PC-3 (cell line): ENCODE measurements at regions not wholly inside any gene's neighbourhood (a gene's known extent, or its start where the extent isn't known, plus 50 kb on each side); places are given as distances from the start of the nearest gene placed in this dataset.

Source experiments
- CTCF ChIP-seq: fragments of 300-600 bp; sonication (generic); conservative IDR thresholded peaks from 2 replicates; pipeline ENCODE4 v1.5.1; 2017; ENCODE audit warnings: antibody characterized with exemption, low read depth, mild to moderate bottlenecking, low read length
- EZH2 ChIP-seq: fragments of 300-600 bp; sonication (generic); IDR thresholded peaks from one replicate; pipeline ENCODE4 v1.6.1; 2017; ENCODE audit warnings: antibody characterized with exemption, mild to moderate bottlenecking, low read length; ENCODE audit not compliant: unreplicated experiment

GRCh38 chr3:153072382-153072781 lies 89.6 kb upstream of the RAP2B start:
- no peak for TF ChIP-seq CTCF
- TF ChIP-seq EZH2: no peak
